VCaP (cell line): ENCODE measurements at regions not wholly inside any gene's neighbourhood (a gene's known extent, or its start where the extent isn't known, plus 50 kb on each side); places are given as distances from the start of the nearest gene placed in this dataset.
"Not testable (repeated sequence)": the region's sequence is repeated elsewhere in the genome, so short reads cannot be mapped to it uniquely, and the experiment has no call there.

Experiments
- H3K27ac ChIP-seq: fragments of 450-650 bp; 2 replicates; pipeline ENCODE4 v1.5.1; 2017
- TF ChIP-seq, protein P1 (sequence below): fragments of 450-650 bp; conservative IDR thresholded peaks from 2 replicates; pipeline ENCODE4 v1.5.1; 2017; ENCODE audit warnings: mild to moderate bottlenecking, moderate library complexity

DNA sequence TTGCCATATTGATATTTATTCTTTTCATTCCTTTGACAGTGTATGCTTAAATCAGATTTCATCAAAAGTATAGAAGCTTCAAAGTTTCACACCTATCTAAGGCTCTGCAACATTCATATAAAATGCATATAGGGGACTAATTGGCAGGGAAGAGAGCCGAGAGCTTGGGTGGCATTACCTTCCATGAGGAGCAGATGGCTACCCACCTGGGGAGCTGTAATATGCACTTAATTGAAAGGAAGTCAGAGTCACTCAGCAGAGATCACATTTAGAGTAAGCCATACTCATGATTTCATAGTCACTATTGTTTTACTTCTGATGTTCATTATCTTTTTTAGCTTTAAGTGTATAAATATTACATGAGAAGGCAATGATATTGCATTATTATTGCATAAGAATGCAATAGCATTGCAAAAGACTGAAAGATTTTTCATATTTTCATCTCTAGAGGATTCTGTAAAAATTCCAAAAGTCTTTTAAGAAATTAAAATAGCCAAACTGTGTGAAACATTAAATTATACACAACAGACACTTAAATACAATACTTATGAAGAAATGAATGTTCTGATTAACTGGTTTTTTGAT is 1305.2 kb downstream of the EPHA7 start:
- no peak overlapping the region for H3K27ac ChIP-seq
- TF ChIP-seq, protein P1, sequence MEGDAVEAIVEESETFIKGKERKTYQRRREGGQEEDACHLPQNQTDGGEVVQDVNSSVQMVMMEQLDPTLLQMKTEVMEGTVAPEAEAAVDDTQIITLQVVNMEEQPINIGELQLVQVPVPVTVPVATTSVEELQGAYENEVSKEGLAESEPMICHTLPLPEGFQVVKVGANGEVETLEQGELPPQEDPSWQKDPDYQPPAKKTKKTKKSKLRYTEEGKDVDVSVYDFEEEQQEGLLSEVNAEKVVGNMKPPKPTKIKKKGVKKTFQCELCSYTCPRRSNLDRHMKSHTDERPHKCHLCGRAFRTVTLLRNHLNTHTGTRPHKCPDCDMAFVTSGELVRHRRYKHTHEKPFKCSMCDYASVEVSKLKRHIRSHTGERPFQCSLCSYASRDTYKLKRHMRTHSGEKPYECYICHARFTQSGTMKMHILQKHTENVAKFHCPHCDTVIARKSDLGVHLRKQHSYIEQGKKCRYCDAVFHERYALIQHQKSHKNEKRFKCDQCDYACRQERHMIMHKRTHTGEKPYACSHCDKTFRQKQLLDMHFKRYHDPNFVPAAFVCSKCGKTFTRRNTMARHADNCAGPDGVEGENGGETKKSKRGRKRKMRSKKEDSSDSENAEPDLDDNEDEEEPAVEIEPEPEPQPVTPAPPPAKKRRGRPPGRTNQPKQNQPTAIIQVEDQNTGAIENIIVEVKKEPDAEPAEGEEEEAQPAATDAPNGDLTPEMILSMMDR = no peak

DNA sequence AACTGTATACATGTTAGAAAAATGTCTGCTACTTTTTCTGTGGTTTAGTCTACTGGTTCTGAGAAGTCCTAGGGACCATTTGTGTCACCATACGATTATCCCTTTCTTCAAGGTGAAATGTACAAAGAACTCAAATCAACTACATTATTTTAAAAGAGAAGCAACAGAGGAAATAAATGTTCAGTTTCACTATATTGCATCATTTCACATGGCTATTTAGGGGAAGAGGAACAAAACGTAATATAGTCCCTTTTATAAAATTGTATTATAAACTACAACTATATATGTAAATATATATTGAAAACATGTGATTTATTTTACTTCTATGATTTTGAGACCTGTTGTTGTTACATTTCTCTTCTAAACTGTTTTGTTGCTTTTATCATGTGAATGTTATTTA is 1308.0 kb downstream of the EPHA7 start:
- TF ChIP-seq, protein P1 = no peak
- no peak overlapping the region for H3K27ac ChIP-seq

DNA sequence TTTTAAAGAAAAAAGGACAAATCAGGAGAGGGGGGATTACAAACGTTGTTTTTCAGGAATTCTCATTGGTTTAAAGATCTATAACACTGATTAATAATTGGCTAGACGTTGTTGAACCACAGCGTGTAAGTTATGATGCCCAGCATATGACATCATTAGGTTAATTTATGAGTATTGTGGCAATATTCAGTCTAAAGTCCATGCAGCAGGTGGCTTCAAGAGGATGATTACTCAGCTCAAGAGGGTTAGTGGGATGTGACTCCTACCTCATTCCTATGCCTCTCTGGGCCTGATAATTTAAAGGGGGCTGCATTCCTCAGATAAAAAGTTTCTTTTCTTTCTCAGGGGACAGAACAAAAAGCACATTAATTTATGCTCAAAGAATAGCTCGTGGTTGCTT is 1309.0 kb downstream of the EPHA7 start:
- TF ChIP-seq, protein P1 = no peak
- H3K27ac ChIP-seq = no peak overlapping the region

DNA sequence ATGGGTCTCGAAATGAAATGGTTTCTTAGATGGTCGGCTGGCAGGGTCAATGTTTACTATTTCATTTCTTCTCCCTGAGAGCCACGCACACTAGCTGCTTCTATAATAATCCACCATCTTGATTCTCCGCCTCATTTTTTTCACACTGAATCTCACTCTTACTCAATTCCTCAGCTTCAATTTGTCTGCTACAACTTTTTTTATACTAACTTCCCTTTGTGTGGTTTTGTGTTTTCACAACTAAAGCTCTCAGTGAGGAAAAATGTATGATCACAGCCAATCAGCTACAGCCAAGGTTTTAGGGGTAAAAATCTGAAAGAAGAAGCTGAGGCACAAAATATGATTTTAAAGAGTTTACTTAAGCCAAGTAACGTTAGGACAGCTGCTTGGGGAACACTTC is 1309.4 kb downstream of the EPHA7 start:
- TF ChIP-seq, protein P1 = no peak
- no peak overlapping the region for H3K27ac ChIP-seq

DNA sequence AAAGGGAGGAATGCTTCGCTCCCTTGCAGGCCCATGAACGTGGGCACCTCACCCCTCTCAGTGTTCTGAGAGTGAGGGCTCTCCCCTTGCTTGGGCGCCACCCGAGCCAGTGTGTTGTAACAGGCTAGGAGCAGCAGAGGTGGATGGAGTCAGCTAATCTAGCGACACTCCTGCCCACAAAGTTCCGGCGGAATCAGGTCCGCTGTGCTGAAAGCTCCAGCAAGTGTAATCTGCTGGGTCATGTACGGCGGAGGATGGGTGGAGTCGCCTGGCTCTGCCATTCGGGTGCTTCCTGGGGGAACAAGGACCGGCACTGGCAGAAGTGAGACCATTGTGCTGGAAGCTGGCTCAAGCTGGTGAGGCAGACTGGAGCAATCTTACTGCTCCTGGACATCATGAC is 1310.1 kb downstream of the EPHA7 start:
- no peak overlapping the region for H3K27ac ChIP-seq
- TF ChIP-seq, protein P1 = no peak

DNA sequence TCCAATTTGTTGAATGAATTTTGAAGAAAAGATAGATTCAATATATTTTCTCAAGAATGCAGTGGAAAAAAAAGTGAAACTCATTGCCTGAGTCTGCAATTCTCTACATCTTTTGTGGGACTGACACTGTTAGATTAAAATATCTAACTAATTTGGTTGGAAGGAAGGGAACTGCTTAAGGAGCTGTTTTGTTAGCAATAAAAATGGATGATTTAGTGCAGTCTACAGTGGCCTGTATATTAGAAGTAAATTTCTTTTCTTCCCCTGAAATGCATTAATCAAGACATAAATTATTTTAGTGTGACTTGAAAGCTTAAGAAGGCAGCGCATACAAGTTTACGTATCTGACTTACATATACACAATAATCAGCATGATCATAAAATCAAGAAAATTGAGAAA is 1332.6 kb downstream of the EPHA7 start:
- TF ChIP-seq, protein P1 = no peak
- H3K27ac ChIP-seq = no peak overlapping the region

DNA sequence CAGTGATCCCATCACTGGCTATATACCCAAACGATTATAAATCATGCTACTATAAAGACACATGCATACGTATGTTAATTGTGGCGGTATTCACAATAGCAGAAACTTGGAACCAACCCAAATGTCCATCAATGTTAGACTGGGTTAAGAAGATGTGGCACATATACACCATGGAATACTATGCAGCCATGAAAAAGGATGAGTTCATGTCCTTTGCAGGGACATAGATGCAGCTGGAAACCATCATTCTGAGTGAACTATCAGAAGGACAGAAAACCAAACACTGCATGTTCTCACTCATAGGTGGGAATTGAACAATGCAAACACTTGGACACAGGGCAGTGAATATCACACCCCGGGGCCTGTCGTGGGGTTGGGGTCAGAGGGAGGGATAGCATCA is 1335.4 kb downstream of the EPHA7 start:
- not testable (repeated sequence) for H3K27ac ChIP-seq

DNA sequence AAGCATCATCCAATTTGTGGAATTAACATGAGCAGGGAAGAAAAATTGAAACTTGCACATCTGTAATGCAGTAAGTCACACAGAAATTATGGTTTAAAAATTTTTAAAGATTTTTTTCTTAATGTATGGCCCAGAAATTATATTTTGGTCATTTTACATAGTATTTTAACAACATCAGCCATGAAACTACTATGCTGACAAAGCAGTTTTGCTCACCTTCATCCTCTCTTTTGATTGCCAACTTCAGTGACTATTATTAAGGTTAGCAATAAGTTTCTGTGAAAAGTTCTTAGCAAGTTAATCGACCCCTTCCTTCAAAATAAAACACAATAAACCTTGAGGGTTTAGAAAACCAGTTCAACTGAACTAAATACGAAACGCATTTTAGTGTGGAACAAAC is 1347.0 kb downstream of the EPHA7 start:
- TF ChIP-seq, protein P1 = no peak
- H3K27ac ChIP-seq = no peak overlapping the region
